ENCODE measurements at regions not wholly inside any gene's neighbourhood (a gene's known extent, or its start where the extent isn't known, plus 50 kb on each side); places are given as distances from the start of the nearest gene placed in this dataset.
"Not testable (repeated sequence)": the region's sequence is repeated elsewhere in the genome, so short reads cannot be mapped to it uniquely, and the experiment has no call there.

DNA sequence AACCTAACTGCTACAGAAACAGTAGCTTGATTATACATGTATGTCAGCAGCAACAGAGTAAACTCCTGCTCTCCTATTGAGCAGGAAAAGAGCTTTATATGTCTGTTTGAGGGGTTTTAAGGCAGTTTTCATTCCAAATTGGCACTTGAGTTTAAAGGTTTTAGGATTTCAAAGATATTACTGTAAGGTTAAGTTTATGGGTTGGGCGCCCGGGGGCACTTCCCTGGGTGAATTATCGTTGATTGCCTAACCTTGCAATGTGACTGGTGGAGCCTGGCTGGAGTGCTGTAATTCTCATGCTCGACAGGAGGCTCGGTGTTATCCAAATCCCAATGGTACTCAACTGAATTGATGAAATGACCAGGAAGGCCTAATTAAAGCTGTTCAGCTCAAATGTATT is 1586.1 kb downstream of the OLFM4 start:
- H3K4me1 ChIP-seq = no peaks in the 10 kb centered on the region
- no peak overlapping the region for H3K27ac ChIP-seq
- no peaks in the 10 kb centered on the region for H3K9me3 ChIP-seq
- no peak for DNase-seq
- no peaks in the 10 kb centered on the region for H3K27me3 ChIP-seq
- no peaks in the 10 kb centered on the region for H3K36me3 ChIP-seq
- no peak overlapping the region for H3K4me3 ChIP-seq
- no peak for TF ChIP-seq CTCF (IDR thresholded peaks at IDR 0.05)
- no peak for TF ChIP-seq POLR2A (IDR thresholded peaks at IDR 0.05)

DNA sequence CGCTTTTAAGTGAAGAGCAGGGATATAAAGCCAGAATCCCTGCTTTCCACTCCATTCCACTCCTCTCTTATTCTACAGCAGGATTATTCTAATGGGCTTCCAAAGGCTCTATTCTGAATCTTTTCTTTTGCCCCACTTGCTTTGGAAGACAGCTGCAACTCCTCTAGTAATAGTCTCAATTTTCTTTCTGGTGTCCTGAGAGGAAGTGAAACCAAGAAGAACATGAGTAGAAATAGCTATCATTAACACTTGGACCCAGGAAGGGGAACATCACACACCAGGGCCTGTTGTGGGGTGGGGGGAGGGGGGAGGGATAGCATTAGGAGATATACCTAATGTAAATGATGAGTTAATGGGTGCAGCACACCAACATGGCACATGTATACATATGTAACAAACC is 1597.9 kb downstream of the OLFM4 start:
- H3K27me3 ChIP-seq, H3K27ac ChIP-seq, DNase-seq: not testable (repeated sequence)

GRCh38 chr13:54627646-54628372 is 1599.2 kb downstream of the OLFM4 start:
- Histone ChIP-seq H3K4me3 (no peak overlapping the region), H3K36me3 (no peaks in the 10 kb centered on the region), H3K9me3 (no peaks in the 10 kb centered on the region), H3K27ac (no peak overlapping the region), H3K4me1 (no peaks in the 10 kb centered on the region), H3K27me3 (no peaks in the 10 kb centered on the region)
- DNase-seq = no peak
- TF ChIP-seq CTCF (IDR thresholded peaks at IDR 0.05) (no peak), POLR2A (IDR thresholded peaks at IDR 0.05) (no peak)

More for the DNA sequence above, 1597.9 kb downstream of the OLFM4 start:
- H3K4me1 ChIP-seq, H3K9me3 ChIP-seq, H3K36me3 ChIP-seq, H3K4me3 ChIP-seq: not testable (repeated sequence)

DNA sequence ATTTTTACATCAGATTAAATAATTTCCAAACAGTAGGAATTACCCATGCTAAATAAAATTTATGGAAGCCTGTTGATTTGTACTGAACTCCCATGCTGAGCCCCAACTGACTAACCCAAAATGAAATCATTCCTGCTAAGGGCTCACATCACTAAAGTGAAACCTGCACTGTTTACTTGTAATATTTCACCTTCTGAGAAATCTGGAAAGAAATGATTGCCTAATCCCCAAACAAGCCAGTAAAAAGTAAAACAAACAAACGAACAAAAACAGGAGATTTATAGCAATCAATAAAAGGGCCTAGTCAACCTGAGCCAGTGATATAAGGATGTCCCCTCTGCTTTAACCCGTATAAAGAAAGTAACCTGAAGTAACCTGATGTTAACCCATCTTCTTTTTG is 1599.8 kb downstream of the OLFM4 start:
- DNase-seq = no peak
- Histone ChIP-seq H3K4me3 (no peak overlapping the region), H3K27me3 (no peaks in the 10 kb centered on the region), H3K36me3 (no peaks in the 10 kb centered on the region), H3K4me1 (no peaks in the 10 kb centered on the region), H3K9me3 (no peaks in the 10 kb centered on the region), H3K27ac (no peak overlapping the region)
- TF ChIP-seq CTCF (IDR thresholded peaks at IDR 0.05) (no peak), POLR2A (IDR thresholded peaks at IDR 0.05) (no peak)

DNA sequence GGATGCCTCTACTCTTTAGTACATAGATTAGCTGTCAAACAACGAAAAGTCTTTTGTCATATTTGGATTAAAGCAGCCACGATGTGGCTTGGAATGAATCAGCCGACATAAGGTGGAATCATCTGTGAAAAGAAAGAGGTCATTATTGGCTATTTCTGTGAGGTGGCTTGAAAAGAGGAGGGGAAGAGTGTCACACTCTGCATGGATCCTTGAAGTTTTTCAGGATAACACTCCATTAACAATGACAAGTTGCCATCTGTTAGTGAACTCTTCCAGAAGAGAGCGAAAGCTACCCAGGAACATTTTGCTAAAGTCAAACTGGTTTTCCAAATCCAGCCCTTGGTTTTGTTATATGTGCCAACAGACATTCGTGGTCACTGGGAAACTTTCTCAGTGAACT is 1604.8 kb downstream of the OLFM4 start:
- Histone ChIP-seq H3K4me1 (no peaks in the 10 kb centered on the region), H3K27ac (no peak overlapping the region), H3K27me3 (no peaks in the 10 kb centered on the region), H3K9me3 (no peaks in the 10 kb centered on the region), H3K36me3 (no peaks in the 10 kb centered on the region), H3K4me3 (no peak overlapping the region)
- no peak for DNase-seq
- TF ChIP-seq CTCF (IDR thresholded peaks at IDR 0.05) (no peak), POLR2A (IDR thresholded peaks at IDR 0.05) (no peak)

GRCh38 chr13:54636231-54636630 is 1607.6 kb downstream of the OLFM4 start:
- H3K27ac ChIP-seq = no peak overlapping the region
- H3K9me3 ChIP-seq = no peaks in the 10 kb centered on the region
- H3K4me1 ChIP-seq = no peaks in the 10 kb centered on the region
- DNase-seq = no peak
- no peaks in the 10 kb centered on the region for H3K27me3 ChIP-seq
- no peaks in the 10 kb centered on the region for H3K36me3 ChIP-seq
- TF ChIP-seq CTCF (IDR thresholded peaks at IDR 0.05) (no peak), POLR2A (IDR thresholded peaks at IDR 0.05) (no peak)
- H3K4me3 ChIP-seq = no peak overlapping the region

Data from Peyer's patch (tissue), 4 donors.